Body of pancreas (tissue), 4 donors: ENCODE measurements at regions not wholly inside any gene's neighbourhood (a gene's known extent, or its start where the extent isn't known, plus 50 kb on each side); places are given as distances from the start of the nearest gene placed in this dataset.

Experiments
- ATAC-seq: fragments of 150-250 bp; one replicate; pipeline ENCODE4 v1.9.1; 2016
- DNase-seq, 4 donors: peaks; one replicate each; pipeline ENCODE4 v3.0.0-alpha.2; 2019
- H3K27ac ChIP-seq, 4 donors: fragments of 200-600 bp; sonication (generic); 1 replicate in 3 of 4; 2 replicates in 1 of 4; pipeline versions ENCODE4 v1.5.1 to v1.6.1; 2016 to 2019; ENCODE audit warnings: mild to moderate bottlenecking in 1 of 4, mixed read lengths in 1 of 4, moderate library complexity in 1 of 4
- H3K27me3 ChIP-seq, 2 donors: fragments of 200-600 bp; sonication (generic); one replicate each; pipeline ENCODE4 v1.6.0; 2016; ENCODE audit warnings: mild to moderate bottlenecking in 1 of 2
- H3K36me3 ChIP-seq, 2 donors: fragments of 200-600 bp; sonication (generic); replicated peaks in 1 of 2; 2 replicates each; pipeline ENCODE4 v1.5.1; 2016; ENCODE audit warnings: low read depth in 2 of 2; ENCODE audit not compliant: insufficient read depth in 1 of 2
- H3K4me1 ChIP-seq: fragments of 200-600 bp; sonication (generic); one replicate; pipeline ENCODE4 v1.6.0; 2016
- H3K4me3 ChIP-seq, 2 donors: fragments of 200-600 bp; sonication (generic); 1 replicate in 1 of 2; 2 replicates in 1 of 2; pipeline ENCODE4 v1.5.1; 2016 to 2019
- H3K9me3 ChIP-seq, 3 donors: fragments of 200-600 bp; sonication (generic); 1 replicate in 2 of 3; 2 replicates in 1 of 3; pipeline ENCODE4 v1.5.1; 2016
- CTCF ChIP-seq, 7 experiments: fragments of 450-650 bp in 4 of 7; fragments of 200-600 bp in 3 of 7; sonication (generic) in 3 of 7; IDR thresholded peaks; one replicate each; pipeline ENCODE4 v1.5.1; 2016 to 2019; ENCODE audit warnings: antibody characterized with exemption in 7 of 7
- POLR2A ChIP-seq, 3 donors: fragments of 450-650 bp; IDR thresholded peaks; one replicate each; pipeline ENCODE4 v1.6.1; 2016; ENCODE audit warnings: antibody characterized with exemption in 3 of 3, mild to moderate bottlenecking in 2 of 3
- WGBS, 2 donors: methylation state at CpG; one replicate each; pipeline ENCODE4 v1.1.5; 2017; 5-methylcytosine and 5-hydroxymethylcytosine counted together
- intact Hi-C: fragments of 100-400 bp; cut with DNase I; formaldehyde crosslinking; loops from one replicate; pipeline ENCODE4 v1.15.1; 2023

- intact Hi-C loops, result no loop called here
Observed at GRCh38 chr5:54722846-54723433, 205.4 kb downstream of the SNX18 start.

GRCh38 chr5:54721951-54722654 is 204.5 kb downstream of the SNX18 start:
- no peak for DNase-seq
- no peak for TF ChIP-seq POLR2A (IDR thresholded peaks at IDR 0.05)
- TF ChIP-seq CTCF (IDR thresholded peaks at IDR 0.05), result no peak
- Histone ChIP-seq H3K27me3 (no peaks in the 10 kb centered on the region), H3K9me3 (no peaks in the 10 kb centered on the region), H3K4me3 (no peak overlapping the region), H3K36me3 (no peaks in the 10 kb centered on the region), H3K4me1 (no peaks in the 10 kb centered on the region), H3K27ac (no peak overlapping the region)
- intact Hi-C loops, result no loop called here
- 67 to 70% methylated on average over 5 of the region's 5 CpGs for WGBS, 2 donors
- ATAC-seq, result no peak

More at GRCh38 chr5:54722846-54723433, 205.4 kb downstream of the SNX18 start:
- Histone ChIP-seq H3K27ac (no peak overlapping the region), H3K4me3 (no peak overlapping the region), H3K36me3 (no peaks in the 10 kb centered on the region), H3K9me3 (no peaks in the 10 kb centered on the region), H3K27me3 (no peaks in the 10 kb centered on the region), H3K4me1 (no peaks in the 10 kb centered on the region)
- no peak for ATAC-seq
- no peak for TF ChIP-seq POLR2A (IDR thresholded peaks at IDR 0.05)
- TF ChIP-seq CTCF (IDR thresholded peaks at IDR 0.05), result no peak
- DNase-seq, result no peak
- 63 to 65% methylated on average over 6 of the region's 6 CpGs for WGBS, 2 donors

- ATAC-seq (no peak), DNase-seq (no peak)
- Histone ChIP-seq H3K27me3 (no peaks in the 10 kb centered on the region), H3K4me1 (no peaks in the 10 kb centered on the region), H3K36me3 (no peaks in the 10 kb centered on the region), H3K9me3 (no peaks in the 10 kb centered on the region), H3K27ac (no peak overlapping the region), H3K4me3 (no peak overlapping the region)
- TF ChIP-seq CTCF (IDR thresholded peaks at IDR 0.05), result no peak
- TF ChIP-seq POLR2A (IDR thresholded peaks at IDR 0.05), result no peak
- intact Hi-C loops, result no loop called here
- 79 to 87% methylated on average over 1 of the region's 1 CpG for WGBS, 2 donors
Observed at GRCh38 chr5:54721116-54721515, 203.6 kb downstream of the SNX18 start.

- Histone ChIP-seq H3K4me1 (no peaks in the 10 kb centered on the region), H3K27me3 (no peaks in the 10 kb centered on the region), H3K4me3 (no peak overlapping the region), H3K36me3 (no peaks in the 10 kb centered on the region), H3K9me3 (no peaks in the 10 kb centered on the region), H3K27ac (no peak overlapping the region)
- ATAC-seq (no peak), DNase-seq (no peak)
- WGBS, 2 donors, result 63 to 67% methylated on average over 3 of the region's 3 CpGs
- intact Hi-C loops, result no loop called here
- no peak for TF ChIP-seq CTCF (IDR thresholded peaks at IDR 0.05)
- TF ChIP-seq POLR2A (IDR thresholded peaks at IDR 0.05), result no peak
Observed at GRCh38 chr5:54720341-54720740, 202.8 kb downstream of the SNX18 start.
